Omental fat pad (tissue), 3 donors: ENCODE measurements at regions not wholly inside any gene's neighbourhood (a gene's known extent, or its start where the extent isn't known, plus 50 kb on each side); places are given as distances from the start of the nearest gene placed in this dataset.

Source experiments
- ATAC-seq: fragments of 150-250 bp; one replicate; pipeline ENCODE4 v1.9.1; 2016; ENCODE audit warnings: mild to moderate bottlenecking, moderate library complexity; ENCODE audit not compliant: low FRiP score
- DNase-seq: peaks from one replicate; pipeline ENCODE4 v3.0.0-alpha.2; 2019; ENCODE audit warnings: low spot score
- CTCF ChIP-seq, 3 donors: fragments of 450-650 bp; IDR thresholded peaks; one replicate each; pipeline ENCODE4 v1.5.1; 2016 to 2017; ENCODE audit warnings: antibody characterized with exemption in 3 of 3, mild to moderate bottlenecking in 3 of 3, moderate library complexity in 2 of 3

GRCh38 chr13:73259061-73260017, 200.5 kb downstream of the KLF5 start:
- ATAC-seq (no peak), DNase-seq (no peak)
- no peak for TF ChIP-seq CTCF (IDR thresholded peaks at IDR 0.05)

- no peak for DNase-seq
- TF ChIP-seq CTCF (IDR thresholded peaks at IDR 0.05): no peak
- ATAC-seq: no peak
Observed at GRCh38 chr13:73258406-73258805, 199.6 kb downstream of the KLF5 start.

GRCh38 chr13:73254827-73255226, 196.0 kb downstream of the KLF5 start:
- ATAC-seq (no peak), DNase-seq (no peak)
- TF ChIP-seq CTCF (IDR thresholded peaks at IDR 0.05): no peak

- TF ChIP-seq CTCF (IDR thresholded peaks at IDR 0.05): no peak
- no peak for DNase-seq
- no peak for ATAC-seq
Observed at GRCh38 chr13:73251626-73252265, 192.9 kb downstream of the KLF5 start.

- no peak for ATAC-seq
- no peak for TF ChIP-seq CTCF (IDR thresholded peaks at IDR 0.05)
- no peak for DNase-seq
Observed at GRCh38 chr13:73250061-73250460, 191.3 kb downstream of the KLF5 start.

GRCh38 chr13:73248711-73249580, 190.1 kb downstream of the KLF5 start:
- TF ChIP-seq CTCF (IDR thresholded peaks at IDR 0.05): no peak
- DNase-seq (no peak), ATAC-seq (no peak)
